K562 (cell line): ENCODE measurements at regions not wholly inside any gene's neighbourhood (a gene's known extent, or its start where the extent isn't known, plus 50 kb on each side); places are given as distances from the start of the nearest gene placed in this dataset.
A peak's percentile ranks its signal among the peaks of the same experiment; 100 is the strongest.

Experiments used
- ATAC-seq: fragments of 200-7000 bp; cut with Tn5 transposase; 3 replicates; pipeline ENCODE4 v1.9.1; 2020; ENCODE audit warnings: moderate library complexity
- BruUV-seq: library from RNA; stranded (reverse); fragments of 400-500 nt; replicated peaks from 2 replicates; lab custom pipeline; 2021; lab: Mats Ljungman, UMichigan
- CTCF ChIA-PET: fragments of 300-600 bp; formaldehyde crosslinking; extraction: SDS; loops from one replicate; lab custom pipeline; 2021; ENCODE audit warnings: low intra/inter-chr PET ratio; lab: Yijun Ruan, JAX
- POLR2A ChIA-PET: fragments of 300-600, 350-650 bp; sonication (Branson Sonifier 250); formaldehyde crosslinking; extraction: SDS; loops from one replicate; lab custom pipeline; 2021; ENCODE audit warnings: antibody characterized with exemption, inconsistent platforms; lab: Yijun Ruan, JAX
- DNase-seq, 4 experiments: peaks; one replicate each; pipeline versions ENCODE4 v3.0.0 to v3.0.0-alpha.2; 2011 to 2018; ENCODE audit warnings: low spot score in 3 of 4, mixed read lengths in 3 of 4; ENCODE audit errors: extremely low read depth in 1 of 4
- FAIRE-seq: peaks from 2 replicates; lab custom pipeline; 2011; peaks lifted over from hg19 to GRCh38; lab: Jason Lieb, UNC
- H2AFZ ChIP-seq: 2 replicates; pipeline ENCODE4 v1.6.0; 2011; ENCODE audit warnings: low read depth, low read length, control low read depth, inconsistent platforms
- H3K27ac ChIP-seq: fragments of 200-600 bp; 3 replicates; pipeline ENCODE4 v1.8.0; 2011; ENCODE audit warnings: low read depth, mild to moderate bottlenecking, control low read depth, inconsistent platforms, low read length, moderate library complexity, mixed read lengths; ENCODE audit errors: extremely low read depth
- H3K27me3 ChIP-seq, 2 experiments: fragments of 300-600 bp in 1 of 2; 2 replicates in 1 of 2; 3 replicates in 1 of 2; pipeline versions ENCODE4 v1.6.0 to v1.8.0; 2011; ENCODE audit warnings: inconsistent platforms in 2 of 2, low read length in 2 of 2, mild to moderate bottlenecking in 1 of 2, mixed read lengths in 1 of 2, moderate library complexity in 1 of 2; ENCODE audit not compliant: control insufficient read depth in 2 of 2, insufficient read depth in 2 of 2
- H3K36me3 ChIP-seq: fragments of 300-600 bp; 3 replicates; pipeline ENCODE4 v1.8.0; 2011; ENCODE audit warnings: mild to moderate bottlenecking, low read length, inconsistent platforms; ENCODE audit not compliant: control insufficient read depth, insufficient read depth
- H3K4me1 ChIP-seq, 2 experiments: fragments of 200-600 bp in 1 of 2; replicated peaks in 1 of 2; 2 replicates in 1 of 2; 3 replicates in 1 of 2; pipeline versions ENCODE4 v1.5.1 to v1.8.0; 2011; ENCODE audit warnings: inconsistent platforms in 2 of 2, low read length in 2 of 2, mild to moderate bottlenecking in 1 of 2, mixed read lengths in 1 of 2, moderate library complexity in 1 of 2; ENCODE audit not compliant: control insufficient read depth in 2 of 2, insufficient read depth in 2 of 2
- H3K4me2 ChIP-seq: 2 replicates; pipeline ENCODE4 v1.6.1; 2011; ENCODE audit warnings: low read length, control low read depth, inconsistent platforms, mixed read lengths; ENCODE audit not compliant: insufficient read depth
- H3K4me3 ChIP-seq: fragments of 200-600 bp; sonication (generic), shearing (Covaris generic); 2 replicates; pipeline ENCODE4 v1.5.1; 2016; ENCODE audit warnings: control low read depth, inconsistent platforms
- H3K79me2 ChIP-seq: fragments of 200-600 bp; 3 replicates; pipeline ENCODE4 v1.8.0; 2011; ENCODE audit warnings: low read length, inconsistent platforms; ENCODE audit not compliant: control insufficient read depth, insufficient read depth
- H3K9ac ChIP-seq, 2 experiments: 2 replicates each; pipeline versions ENCODE4 v1.6.0 to v1.6.1; 2011; ENCODE audit warnings: low read depth in 2 of 2, low read length in 2 of 2, control low read depth in 1 of 2, inconsistent platforms in 1 of 2, mild to moderate bottlenecking in 1 of 2, mixed read lengths in 1 of 2; ENCODE audit not compliant: insufficient read depth in 1 of 2
- H3K9me1 ChIP-seq: one replicate; pipeline ENCODE4 v1.6.0; 2011; ENCODE audit warnings: inconsistent platforms, mild to moderate bottlenecking, low read length, moderate library complexity; ENCODE audit not compliant: control insufficient read depth, insufficient read depth
- H3K9me3 ChIP-seq: replicated peaks from 2 replicates; pipeline ENCODE4 v1.5.1; 2011; ENCODE audit warnings: low read depth, low read length, inconsistent platforms; ENCODE audit not compliant: control insufficient read depth, insufficient read depth
- H4K20me1 ChIP-seq: replicated peaks from 2 replicates; pipeline ENCODE4 v1.6.1; 2011; ENCODE audit warnings: low read length, inconsistent platforms, mixed read lengths; ENCODE audit not compliant: control insufficient read depth, insufficient read depth
- CUX1 ChIP-seq: fragments of 200-800 bp; sonication (Bioruptor generic); IDR thresholded peaks from 2 replicates; pipeline ENCODE4 v1.6.1; 2016; ENCODE audit warnings: missing genetic modification characterization, missing compliant biosample characterization
- E4F1 ChIP-seq: fragments of 250-450 bp; sonication (Bioruptor Pico); IDR thresholded peaks from 2 replicates; pipeline ENCODE4 v1.5.0; 2021; ENCODE audit warnings: mild to moderate bottlenecking, borderline replicate concordance
- HMGN3 ChIP-seq: IDR thresholded peaks from 2 replicates; pipeline ENCODE4 v1.6.1; 2011; ENCODE audit warnings: borderline replicate concordance, low read depth, mild to moderate bottlenecking, mixed read lengths, low read length; ENCODE audit not compliant: insufficient read length; ENCODE audit errors: extremely low read depth
- OTX1 ChIP-seq: fragments of 450-650 bp; formaldehyde crosslinking; IDR thresholded peaks from 2 replicates; pipeline ENCODE4 v1.4.0; 2022; ENCODE audit warnings: mild to moderate bottlenecking
- RAD21 ChIP-seq, 2 experiments: fragments of 250-450 bp in 1 of 2; fragments of 450-650 bp in 1 of 2; sonication (Bioruptor Pico) in 1 of 2; formaldehyde crosslinking in 1 of 2; IDR thresholded peaks in 1 of 2; conservative IDR thresholded peaks in 1 of 2; 2 replicates each; pipeline versions ENCODE4 v1.4.0 to v1.8.0; 2020 to 2022; ENCODE audit warnings: mild to moderate bottlenecking in 2 of 2, moderate library complexity in 1 of 2
- SNRNP70 ChIP-seq: fragments of 200-400 bp; formaldehyde crosslinking; optimal IDR thresholded peaks from 2 replicates; pipeline ENCODE3; 2017; ENCODE audit warnings: low read depth, low read length
- STAT5B ChIP-seq: fragments of 250-450 bp; sonication (Bioruptor Pico); IDR thresholded peaks from 2 replicates; pipeline ENCODE4 v1.8.0; 2021; ENCODE audit warnings: mild to moderate bottlenecking, inconsistent platforms
- THRA ChIP-seq: fragments of 450-650 bp; IDR thresholded peaks from 2 replicates; pipeline ENCODE4 v1.6.1; 2017; ENCODE audit warnings: mild to moderate bottlenecking, moderate library complexity
- ZFP30 ChIP-seq: fragments of 250-450 bp; sonication (Bioruptor Pico); IDR thresholded peaks from 2 replicates; pipeline ENCODE4 v1.8.0; 2022; ENCODE audit warnings: moderate library complexity, mild to moderate bottlenecking, inconsistent platforms, borderline replicate concordance
- ZNF512 ChIP-seq: IDR thresholded peaks from 2 replicates; pipeline ENCODE4 v1.6.1; 2016; ENCODE audit warnings: missing genetic modification characterization, missing compliant biosample characterization
- in situ Hi-C: fragments of 300-500 bp; cut with MboI; formaldehyde crosslinking; loops from 4 replicates; pipeline ENCODE4 v1.15.0; 2018; ENCODE audit warnings: inconsistent platforms, mixed read lengths
- intact Hi-C: fragments of 100-400 bp; cut with micrococcal nuclease; formaldehyde crosslinking; loops from 2 replicates; pipeline ENCODE4 v1.14.2; 2022

- TF ChIP-seq E4F1 (CRISPR knock-in tag), result no peak
- TF ChIP-seq HMGN3, result no peak
- no peak for TF ChIP-seq STAT5B (CRISPR knock-in tag)
- peak in 1 of 2 experiments; percentile 40; a peak in 2 of 4 replicates for TF ChIP-seq RAD21 (CRISPR knock-in tag; conservative IDR thresholded peaks at IDR 0.05 in 1 of 2, IDR thresholded peaks at IDR 0.05 in 1 of 2)
Observed at GRCh38 chr16:51818342-51818944, 667.4 kb upstream of the SALL1 start (continued).

GRCh38 chr16:51816929-51817328 lies 665.9 kb upstream of the SALL1 start:
- ChIA-PET CTCF (no interaction called here), POLR2A (no interaction called here)
- H3K36me3 ChIP-seq, result no peaks in the 10 kb centered on the region
- no peak overlapping the region for H3K9ac ChIP-seq
- FAIRE-seq (no peak), DNase-seq (no peak), ATAC-seq (no peak)
- H3K9me1 ChIP-seq, result no peaks in the 10 kb centered on the region
- H3K27me3 ChIP-seq, result no peaks in the 10 kb centered on the region
- no peaks in the 10 kb centered on the region for H3K4me1 ChIP-seq
- no peaks in the 10 kb centered on the region for H3K9me3 ChIP-seq
- BruUV-seq, result no TSS peak
- intact Hi-C loops, result no loop called here
- no peaks in the 10 kb centered on the region for H3K79me2 ChIP-seq
- H4K20me1 ChIP-seq, result no peaks in the 10 kb centered on the region
- no peak overlapping the region for H3K4me3 ChIP-seq
- no peak overlapping the region for H3K27ac ChIP-seq
- in situ Hi-C loops, result no loop called here
- H2AFZ ChIP-seq, result no peak overlapping the region
- H3K4me2 ChIP-seq, result no peak overlapping the region
- TF ChIP-seq OTX1 (CRISPR knock-in tag) (no peak), THRA (no peak), ZNF512 (tag) (no peak), CUX1 (CRISPR knock-in tag) (no peak), ZFP30 (CRISPR knock-in tag) (no peak), SNRNP70 (no peak)
